Aorta (tissue), 5 donors: ENCODE measurements at regions not wholly inside any gene's neighbourhood (a gene's known extent, or its start where the extent isn't known, plus 50 kb on each side); places are given as distances from the start of the nearest gene placed in this dataset.

Experiments used
- ATAC-seq: fragments of 200-7000 bp; cut with Tn5 transposase; one replicate; pipeline ENCODE4 v1.9.1; 2022; ENCODE audit warnings: moderate library complexity; ENCODE audit not compliant: low FRiP score
- DNase-seq, 2 donors: peaks; one replicate each; pipeline ENCODE4 v3.0.0-alpha.2; 2020
- H3K27ac ChIP-seq, 2 donors: one replicate each; pipeline ENCODE4 v1.5.1; 2013; ENCODE audit warnings: low read length in 2 of 2, mild to moderate bottlenecking in 2 of 2, moderate library complexity in 2 of 2, control low read depth in 1 of 2, inconsistent platforms in 1 of 2, low read depth in 1 of 2
- H3K27me3 ChIP-seq, 2 donors: one replicate each; pipeline ENCODE4 v1.6.1; 2013; ENCODE audit warnings: control low read depth in 1 of 2, low read length in 1 of 2, mild to moderate bottlenecking in 1 of 2, moderate library complexity in 1 of 2; ENCODE audit not compliant: insufficient read depth in 2 of 2, control insufficient read depth in 1 of 2
- H3K36me3 ChIP-seq, 2 donors: one replicate each; pipeline ENCODE4 v1.6.1; 2013; ENCODE audit warnings: control low read depth in 1 of 2, low read length in 1 of 2, mild to moderate bottlenecking in 1 of 2; ENCODE audit not compliant: insufficient read depth in 2 of 2, control insufficient read depth in 1 of 2
- H3K4me1 ChIP-seq, 2 donors: one replicate each; pipeline ENCODE4 v1.6.1; 2013; ENCODE audit warnings: low read length in 2 of 2, control low read depth in 1 of 2, mild to moderate bottlenecking in 1 of 2, moderate library complexity in 1 of 2; ENCODE audit not compliant: insufficient read depth in 2 of 2, control insufficient read depth in 1 of 2
- H3K4me3 ChIP-seq, 2 donors: one replicate each; pipeline ENCODE4 v1.5.1; 2013; ENCODE audit warnings: low read length in 2 of 2, control low read depth in 1 of 2, mild to moderate bottlenecking in 1 of 2
- H3K9me3 ChIP-seq: one replicate; pipeline ENCODE4 v1.6.1; 2013; ENCODE audit warnings: mild to moderate bottlenecking, low read length; ENCODE audit not compliant: control insufficient read depth
- WGBS, 2 donors: extraction: QIAGEN DNeasy Blood & Tissue Kit; methylation state at CpG; one replicate each; pipeline ENCODE4 v1.1.7; 2013; 5-methylcytosine and 5-hydroxymethylcytosine counted together
- intact Hi-C, 2 donors: fragments of 100-400 bp; cut with DNase I; formaldehyde crosslinking; loops; one replicate each; pipeline versions ENCODE4 v1.14.2 to v1.15.0; 2022
- donor health status: healthy with polysubstance abuse.
- donor health status: Bipolar disorder and iron deficiency.
- donor health status: DM: no; HTN: no; CAD: no.
- donor health status: DM: no; HTN: no; CAD: no.
- donor health status: DM: yes; HTN: yes; CAD: no.

GRCh38 chr3:59308001-59308400 lies 258.2 kb upstream of the CFAP20DC start:
- DNase-seq = no peak
- intact Hi-C loops = no loop called here
- WGBS, 2 donors = 27 to 47% methylated on average over 1 of the region's 1 CpG

DNA sequence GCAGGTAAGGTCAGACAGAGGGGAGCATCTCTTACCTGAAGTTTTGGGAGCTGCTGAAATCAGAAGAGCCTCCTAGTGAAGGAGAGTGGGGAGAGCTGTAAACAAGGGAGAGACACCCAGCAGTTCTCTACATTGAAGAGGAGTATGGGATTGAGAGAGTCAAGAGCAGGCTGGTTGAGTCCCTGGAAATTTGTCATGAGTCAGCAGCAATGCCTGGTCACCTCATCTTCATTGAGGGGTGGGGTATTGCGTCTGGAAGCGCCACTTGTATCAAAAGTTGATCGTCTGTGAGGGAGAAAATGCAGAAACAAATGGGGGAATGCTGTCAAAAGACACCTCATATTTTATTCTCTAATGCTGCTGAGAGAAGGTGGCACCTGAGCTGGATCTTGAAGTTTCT lies 256.6 kb upstream of the CFAP20DC start:
- intact Hi-C loops = no loop called here

More at GRCh38 chr3:59308001-59308400, 258.2 kb upstream of the CFAP20DC start:
- no peak for ATAC-seq
- no peaks in the 10 kb centered on the region for H3K9me3 ChIP-seq
- H3K4me3 ChIP-seq = no peak overlapping the region
- no peaks in the 10 kb centered on the region for H3K4me1 ChIP-seq
- H3K27ac ChIP-seq = no peak overlapping the region
- no peaks in the 10 kb centered on the region for H3K27me3 ChIP-seq
- no peaks in the 10 kb centered on the region for H3K36me3 ChIP-seq

DNA sequence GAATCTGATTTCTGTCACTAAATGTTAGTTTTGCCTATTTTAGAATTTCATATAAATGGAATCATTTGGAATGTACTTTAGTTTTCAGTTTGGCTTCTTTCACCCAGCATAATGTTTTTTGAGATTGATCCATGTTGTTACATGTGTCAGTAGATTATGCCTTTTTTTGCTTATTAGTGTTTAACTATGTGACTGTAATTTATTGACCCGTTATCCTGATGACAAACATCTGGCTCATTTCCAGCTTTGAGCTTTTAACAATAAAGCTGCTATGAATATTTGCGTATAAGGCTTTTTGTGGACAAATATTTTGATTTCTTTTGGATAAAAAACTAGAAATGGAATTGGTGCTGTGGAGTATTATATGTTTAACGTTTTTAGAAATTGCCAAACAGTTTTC lies 254.5 kb upstream of the CFAP20DC start:
- no peak overlapping the region for H3K4me3 ChIP-seq
- H3K27ac ChIP-seq = no peak overlapping the region
- H3K9me3 ChIP-seq = no peaks in the 10 kb centered on the region
- DNase-seq (no peak), ATAC-seq (no peak)
- no peaks in the 10 kb centered on the region for H3K27me3 ChIP-seq
- no peaks in the 10 kb centered on the region for H3K4me1 ChIP-seq
- intact Hi-C loops = no loop called here
- H3K36me3 ChIP-seq = no peaks in the 10 kb centered on the region
- 37 to 55% methylated on average over 3 of the region's 3 CpGs for WGBS, 2 donors

More for the DNA sequence above, 256.6 kb upstream of the CFAP20DC start:
- H3K4me1 ChIP-seq = no peaks in the 10 kb centered on the region
- WGBS, 2 donors = 88% methylated on average over 3 of the region's 3 CpGs
- H3K36me3 ChIP-seq = no peaks in the 10 kb centered on the region
- no peaks in the 10 kb centered on the region for H3K9me3 ChIP-seq
- ATAC-seq (no peak), DNase-seq (no peak)
- no peak overlapping the region for H3K4me3 ChIP-seq
- H3K27ac ChIP-seq = no peak overlapping the region
- no peaks in the 10 kb centered on the region for H3K27me3 ChIP-seq

GRCh38 chr3:59303452-59303851 lies 253.6 kb upstream of the CFAP20DC start:
- Histone ChIP-seq H3K9me3 (no peaks in the 10 kb centered on the region), H3K4me1 (no peaks in the 10 kb centered on the region), H3K27ac (no peak overlapping the region), H3K36me3 (no peaks in the 10 kb centered on the region), H3K27me3 (no peaks in the 10 kb centered on the region), H3K4me3 (no peak overlapping the region)
- no peak for ATAC-seq
- 49 to 57% methylated on average over 4 of the region's 4 CpGs for WGBS, 2 donors
- intact Hi-C loops = no loop called here
- DNase-seq = no peak

DNA sequence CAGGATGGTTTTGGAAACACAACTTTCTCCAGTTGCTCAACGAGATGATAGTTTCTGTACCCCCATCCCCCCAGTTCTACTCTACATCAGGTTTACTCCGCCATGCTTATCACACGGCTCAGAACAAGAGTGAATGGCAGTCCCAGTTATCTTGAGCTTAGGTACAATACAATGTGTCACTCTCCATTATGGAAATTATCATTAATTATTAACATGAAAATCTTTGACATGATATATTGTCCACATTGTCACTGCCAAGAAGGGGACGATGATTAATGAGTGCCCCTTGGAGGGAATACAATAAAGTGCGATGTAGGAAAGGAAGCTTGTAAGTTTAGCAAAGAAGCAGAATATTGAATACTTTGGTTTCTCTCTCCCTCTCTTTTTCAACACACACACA lies 252.6 kb upstream of the CFAP20DC start:
- no peaks in the 10 kb centered on the region for H3K27me3 ChIP-seq

DNA sequence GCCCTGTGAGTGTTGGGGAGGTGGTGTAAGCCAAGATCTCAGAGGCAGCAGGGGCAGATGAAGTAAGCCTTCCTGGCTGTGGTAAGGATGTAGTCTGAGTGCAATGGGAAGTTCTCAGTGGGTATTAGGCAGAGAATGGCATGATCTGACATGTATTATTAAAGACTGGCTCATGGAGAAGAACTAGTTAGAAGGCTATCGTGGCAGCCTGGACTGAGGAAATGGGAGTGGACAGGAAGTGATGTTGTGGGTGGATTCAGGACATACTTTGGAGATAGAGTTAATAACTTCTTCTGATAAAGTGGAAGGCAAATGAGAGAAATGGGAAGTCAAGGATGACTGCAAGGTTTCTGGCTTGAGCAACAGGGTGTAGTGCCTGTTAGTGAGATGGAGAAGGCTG lies 250.9 kb upstream of the CFAP20DC start:
- intact Hi-C loops = no loop called here
- no peaks in the 10 kb centered on the region for H3K9me3 ChIP-seq
- WGBS, 2 donors = 53 to 67% methylated on average over 1 of the region's 1 CpG
- H3K27ac ChIP-seq = no peak overlapping the region
- no peaks in the 10 kb centered on the region for H3K4me1 ChIP-seq
- H3K36me3 ChIP-seq = no peaks in the 10 kb centered on the region
- ATAC-seq (no peak), DNase-seq (no peak)
- H3K27me3 ChIP-seq = no peaks in the 10 kb centered on the region
- no peak overlapping the region for H3K4me3 ChIP-seq

More for the DNA sequence above, 252.6 kb upstream of the CFAP20DC start:
- 42 to 44% methylated on average over 5 of the region's 5 CpGs for WGBS, 2 donors
- ATAC-seq = no peak
- DNase-seq = no peak
- no peak overlapping the region for H3K27ac ChIP-seq
- no peaks in the 10 kb centered on the region for H3K9me3 ChIP-seq
- H3K4me1 ChIP-seq = no peaks in the 10 kb centered on the region
- H3K36me3 ChIP-seq = no peaks in the 10 kb centered on the region
- intact Hi-C loops = no loop called here
- H3K4me3 ChIP-seq = no peak overlapping the region

GRCh38 chr3:59299561-59299960 lies 249.7 kb upstream of the CFAP20DC start:
- peaks cover 2% of the 10 kb centered on the region for H3K9me3 ChIP-seq
- H3K4me3 ChIP-seq = no peak overlapping the region
- H3K36me3 ChIP-seq = no peaks in the 10 kb centered on the region
- no peaks in the 10 kb centered on the region for H3K27me3 ChIP-seq
- 80 to 90% methylated on average over 2 of the region's 2 CpGs for WGBS, 2 donors
- H3K27ac ChIP-seq = no peak overlapping the region
- intact Hi-C loops = no loop called here
- DNase-seq = no peak
- no peaks in the 10 kb centered on the region for H3K4me1 ChIP-seq
- ATAC-seq = no peak

DNA sequence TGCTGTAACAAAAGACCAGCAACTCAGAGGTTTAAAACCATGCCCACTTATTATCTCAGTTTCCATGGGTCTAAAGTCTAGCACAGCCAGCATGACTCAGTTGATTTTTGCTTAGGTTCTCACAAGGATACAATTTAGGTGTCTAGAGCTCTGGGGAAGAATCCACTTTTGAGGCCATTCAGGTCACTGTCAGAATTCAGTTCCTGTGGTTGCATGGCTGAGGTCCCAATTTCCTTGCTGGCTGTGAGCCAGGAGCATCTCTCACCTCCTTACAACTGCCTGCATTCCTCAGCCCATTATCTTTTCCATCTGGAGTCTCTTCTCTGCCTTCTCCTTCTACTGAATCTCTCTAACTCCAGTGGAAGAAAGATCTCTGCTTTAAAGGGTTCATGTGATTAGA lies 240.5 kb upstream of the CFAP20DC start:
- ATAC-seq = no peak
- Histone ChIP-seq H3K4me1 (no peaks in the 10 kb centered on the region), H3K27me3 (peaks cover 0 to 2% of the 10 kb centered on the region in 2 donors), H3K9me3 (peaks cover 5% of the 10 kb centered on the region), H3K27ac (no peak overlapping the region), H3K36me3 (no peaks in the 10 kb centered on the region), H3K4me3 (no peak overlapping the region)
- DNase-seq = no peak
- intact Hi-C loops = no loop called here

GRCh38 chr3:59289831-59290230 lies 240.0 kb upstream of the CFAP20DC start:
- peaks cover 0 to 2% of the 10 kb centered on the region in 2 donors for H3K27me3 ChIP-seq
- no peak overlapping the region for H3K27ac ChIP-seq
- no peaks in the 10 kb centered on the region for H3K36me3 ChIP-seq
- H3K4me3 ChIP-seq = no peak overlapping the region
- WGBS, 2 donors = 45 to 53% methylated on average over 1 of the region's 1 CpG
- no peaks in the 10 kb centered on the region for H3K4me1 ChIP-seq
- DNase-seq (no peak), ATAC-seq (no peak)
- H3K9me3 ChIP-seq = peaks cover 5% of the 10 kb centered on the region
- intact Hi-C loops = no loop called here
